Liver (tissue), 7 donors: ENCODE measurements at regions not wholly inside any gene's neighbourhood (a gene's known extent, or its start where the extent isn't known, plus 50 kb on each side); places are given as distances from the start of the nearest gene placed in this dataset.

Experiments
- DNase-seq: peaks from one replicate; pipeline ENCODE4 v3.0.0-alpha.2; 2017; ENCODE audit warnings: low spot score
- H3K27ac ChIP-seq, 2 donors: one replicate each; pipeline ENCODE4 v1.7.0; 2013; ENCODE audit warnings: inconsistent platforms in 2 of 2, low read length in 2 of 2, control low read depth in 1 of 2, low read depth in 1 of 2, mild to moderate bottlenecking in 1 of 2
- H3K27me3 ChIP-seq, 4 donors: one replicate each; pipeline versions ENCODE4 v1.6.1 to v1.7.0; 2013; ENCODE audit warnings: low read length in 3 of 4, inconsistent platforms in 1 of 4, mild to moderate bottlenecking in 1 of 4, moderate library complexity in 1 of 4; ENCODE audit not compliant: control insufficient read depth in 4 of 4, insufficient read depth in 4 of 4
- H3K36me3 ChIP-seq, 4 donors: one replicate each; pipeline versions ENCODE4 v1.6.1 to v1.7.0; 2013; ENCODE audit warnings: low read length in 3 of 4, mild to moderate bottlenecking in 3 of 4, low read depth in 1 of 4, moderate library complexity in 1 of 4; ENCODE audit not compliant: control insufficient read depth in 4 of 4, insufficient read depth in 3 of 4
- H3K4me1 ChIP-seq, 4 donors: one replicate each; pipeline versions ENCODE4 v1.6.1 to v1.7.0; 2013; ENCODE audit warnings: low read length in 3 of 4, mild to moderate bottlenecking in 3 of 4, moderate library complexity in 1 of 4; ENCODE audit not compliant: control insufficient read depth in 4 of 4, insufficient read depth in 4 of 4
- H3K4me3 ChIP-seq, 3 donors: one replicate each; pipeline versions ENCODE4 v1.6.1 to v1.7.0; 2013; ENCODE audit warnings: low read length in 3 of 3, control low read depth in 1 of 3, low read depth in 1 of 3, mild to moderate bottlenecking in 1 of 3
- H3K9ac ChIP-seq, 2 donors: one replicate each; pipeline ENCODE4 v1.7.0; 2013; ENCODE audit warnings: low read length in 2 of 2, mild to moderate bottlenecking in 2 of 2, moderate library complexity in 2 of 2, control low read depth in 1 of 2, low read depth in 1 of 2
- H3K9me3 ChIP-seq, 4 donors: one replicate each; pipeline versions ENCODE4 v1.6.1 to v1.7.0; 2013; ENCODE audit warnings: low read length in 3 of 4; ENCODE audit not compliant: control insufficient read depth in 4 of 4
- EGR1 ChIP-seq, 2 donors: IDR thresholded peaks; 2 replicates each; pipeline ENCODE4 v1.6.1; 2016 to 2018; ENCODE audit warnings: antibody characterized with exemption in 2 of 2, low read depth in 2 of 2
- FOXA1 ChIP-seq: IDR thresholded peaks from 2 replicates; pipeline ENCODE4 v1.6.1; 2016; ENCODE audit warnings: antibody characterized with exemption
- FOXA2 ChIP-seq: IDR thresholded peaks from 2 replicates; pipeline ENCODE4 v1.6.1; 2016; ENCODE audit warnings: antibody characterized with exemption
- GABPA ChIP-seq, 2 donors: IDR thresholded peaks in 1 of 2; conservative IDR thresholded peaks in 1 of 2; 2 replicates each; pipeline ENCODE4 v1.6.1; 2016; ENCODE audit warnings: antibody characterized with exemption in 2 of 2, mild to moderate bottlenecking in 1 of 2, moderate library complexity in 1 of 2
- HNF4A ChIP-seq, 2 donors: conservative IDR thresholded peaks; 2 replicates each; pipeline ENCODE4 v1.6.1; 2016; ENCODE audit warnings: antibody characterized with exemption in 2 of 2, mild to moderate bottlenecking in 2 of 2
- HNF4G ChIP-seq: IDR thresholded peaks from 2 replicates; pipeline ENCODE4 v1.6.1; 2016; ENCODE audit warnings: antibody characterized with exemption
- JUND ChIP-seq, 2 donors: IDR thresholded peaks; 2 replicates each; pipeline ENCODE4 v1.6.1; 2016; ENCODE audit warnings: antibody characterized with exemption in 2 of 2
- NR2F2 ChIP-seq: IDR thresholded peaks from 2 replicates; pipeline ENCODE4 v1.6.1; 2016; ENCODE audit warnings: antibody characterized with exemption
- RAD21 ChIP-seq, 2 donors: IDR thresholded peaks; 2 replicates each; pipeline ENCODE4 v1.6.1; 2016; ENCODE audit warnings: antibody characterized with exemption in 2 of 2, mild to moderate bottlenecking in 2 of 2
- RXRA ChIP-seq, 2 donors: IDR thresholded peaks; 2 replicates each; pipeline ENCODE4 v1.6.1; 2017 to 2018; ENCODE audit warnings: antibody characterized with exemption in 2 of 2, mild to moderate bottlenecking in 1 of 2
- SP1 ChIP-seq: IDR thresholded peaks from 2 replicates; pipeline ENCODE4 v1.6.1; 2018; ENCODE audit warnings: antibody characterized with exemption, mild to moderate bottlenecking
- TAF1 ChIP-seq: conservative IDR thresholded peaks from 2 replicates; pipeline ENCODE4 v1.6.1; 2016; ENCODE audit warnings: antibody characterized with exemption, mild to moderate bottlenecking
- YY1 ChIP-seq: IDR thresholded peaks from 2 replicates; pipeline ENCODE4 v1.6.1; 2016; ENCODE audit warnings: antibody characterized with exemption, mild to moderate bottlenecking
- WGBS: extraction: QIAGEN DNeasy Blood & Tissue Kit; methylation state at CpG from one replicate; pipeline ENCODE4 v1.1.7; 2013; 5-methylcytosine and 5-hydroxymethylcytosine counted together
- TF ChIP-seq, protein P1 (sequence below): IDR thresholded peaks from 2 replicates; pipeline ENCODE4 v1.6.1; 2016; ENCODE audit warnings: antibody characterized with exemption
- TF ChIP-seq, protein P2 (sequence below): IDR thresholded peaks from 2 replicates; pipeline ENCODE4 v1.6.1; 2016; ENCODE audit warnings: antibody characterized with exemption, mild to moderate bottlenecking
- TF ChIP-seq, protein P3 (sequence below): IDR thresholded peaks from 2 replicates; pipeline ENCODE4 v1.6.1; 2016; ENCODE audit warnings: antibody characterized with exemption
- TF ChIP-seq, protein P4 (sequence below): IDR thresholded peaks from 2 replicates; pipeline ENCODE4 v1.6.1; 2016; ENCODE audit warnings: antibody characterized with exemption
- donor health status: healthy.
- donor health status: healthy.
- donor health status: healthy.
- donor health status: healthy.

DNA sequence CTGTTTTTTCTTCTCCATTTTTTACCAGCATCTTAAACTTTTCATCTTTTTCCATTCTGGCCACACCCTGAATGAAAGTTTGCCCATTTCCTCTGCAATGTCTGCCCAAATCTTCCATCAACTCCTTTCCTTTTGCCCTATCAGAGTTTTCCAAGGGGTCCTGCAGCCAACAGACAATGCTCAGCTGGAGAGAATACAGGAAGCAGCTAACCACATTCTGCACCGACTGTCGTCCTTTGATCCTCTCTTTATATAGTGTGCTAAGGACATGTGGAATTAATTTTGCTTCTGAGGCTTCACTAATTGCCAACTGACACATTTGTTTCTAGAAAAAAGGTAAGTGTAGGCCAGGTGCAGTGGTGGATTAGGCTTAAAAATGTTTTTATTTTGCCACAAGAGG is 50.5 kb upstream of the DLX2 start:
- 42% methylated on average over 2 of the region's 2 CpGs for WGBS
- Histone ChIP-seq H3K27ac (no peak overlapping the region), H3K27me3 (peaks cover 0 to 8% (median 0%) of the 10 kb centered on the region in 4 donors), H3K9me3 (no peaks in the 10 kb centered on the region), H3K4me1 (no peaks in the 10 kb centered on the region), H3K9ac (no peak overlapping the region), H3K4me3 (no peak overlapping the region), H3K36me3 (no peaks in the 10 kb centered on the region)
- no peak for DNase-seq
- TF ChIP-seq HNF4G: no peak
- TF ChIP-seq RXRA (IDR thresholded peaks at IDR 0.05): no peak
- no peak for TF ChIP-seq YY1
- no peak for TF ChIP-seq NR2F2
- no peak for TF ChIP-seq RAD21 (IDR thresholded peaks at IDR 0.05)
- no peak for TF ChIP-seq GABPA (IDR thresholded peaks at IDR 0.05 in 1 of 2, conservative IDR thresholded peaks at IDR 0.05 in 1 of 2)
- TF ChIP-seq TAF1: no peak
- TF ChIP-seq, protein P1, sequence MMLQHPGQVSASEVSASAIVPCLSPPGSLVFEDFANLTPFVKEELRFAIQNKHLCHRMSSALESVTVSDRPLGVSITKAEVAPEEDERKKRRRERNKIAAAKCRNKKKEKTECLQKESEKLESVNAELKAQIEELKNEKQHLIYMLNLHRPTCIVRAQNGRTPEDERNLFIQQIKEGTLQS: no peak
- TF ChIP-seq EGR1 (IDR thresholded peaks at IDR 0.05; ENCODE audit: low read depth in 2 of 2): no peak
- TF ChIP-seq, protein P2, sequence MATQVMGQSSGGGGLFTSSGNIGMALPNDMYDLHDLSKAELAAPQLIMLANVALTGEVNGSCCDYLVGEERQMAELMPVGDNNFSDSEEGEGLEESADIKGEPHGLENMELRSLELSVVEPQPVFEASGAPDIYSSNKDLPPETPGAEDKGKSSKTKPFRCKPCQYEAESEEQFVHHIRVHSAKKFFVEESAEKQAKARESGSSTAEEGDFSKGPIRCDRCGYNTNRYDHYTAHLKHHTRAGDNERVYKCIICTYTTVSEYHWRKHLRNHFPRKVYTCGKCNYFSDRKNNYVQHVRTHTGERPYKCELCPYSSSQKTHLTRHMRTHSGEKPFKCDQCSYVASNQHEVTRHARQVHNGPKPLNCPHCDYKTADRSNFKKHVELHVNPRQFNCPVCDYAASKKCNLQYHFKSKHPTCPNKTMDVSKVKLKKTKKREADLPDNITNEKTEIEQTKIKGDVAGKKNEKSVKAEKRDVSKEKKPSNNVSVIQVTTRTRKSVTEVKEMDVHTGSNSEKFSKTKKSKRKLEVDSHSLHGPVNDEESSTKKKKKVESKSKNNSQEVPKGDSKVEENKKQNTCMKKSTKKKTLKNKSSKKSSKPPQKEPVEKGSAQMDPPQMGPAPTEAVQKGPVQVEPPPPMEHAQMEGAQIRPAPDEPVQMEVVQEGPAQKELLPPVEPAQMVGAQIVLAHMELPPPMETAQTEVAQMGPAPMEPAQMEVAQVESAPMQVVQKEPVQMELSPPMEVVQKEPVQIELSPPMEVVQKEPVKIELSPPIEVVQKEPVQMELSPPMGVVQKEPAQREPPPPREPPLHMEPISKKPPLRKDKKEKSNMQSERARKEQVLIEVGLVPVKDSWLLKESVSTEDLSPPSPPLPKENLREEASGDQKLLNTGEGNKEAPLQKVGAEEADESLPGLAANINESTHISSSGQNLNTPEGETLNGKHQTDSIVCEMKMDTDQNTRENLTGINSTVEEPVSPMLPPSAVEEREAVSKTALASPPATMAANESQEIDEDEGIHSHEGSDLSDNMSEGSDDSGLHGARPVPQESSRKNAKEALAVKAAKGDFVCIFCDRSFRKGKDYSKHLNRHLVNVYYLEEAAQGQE: no peak
- TF ChIP-seq, protein P3, sequence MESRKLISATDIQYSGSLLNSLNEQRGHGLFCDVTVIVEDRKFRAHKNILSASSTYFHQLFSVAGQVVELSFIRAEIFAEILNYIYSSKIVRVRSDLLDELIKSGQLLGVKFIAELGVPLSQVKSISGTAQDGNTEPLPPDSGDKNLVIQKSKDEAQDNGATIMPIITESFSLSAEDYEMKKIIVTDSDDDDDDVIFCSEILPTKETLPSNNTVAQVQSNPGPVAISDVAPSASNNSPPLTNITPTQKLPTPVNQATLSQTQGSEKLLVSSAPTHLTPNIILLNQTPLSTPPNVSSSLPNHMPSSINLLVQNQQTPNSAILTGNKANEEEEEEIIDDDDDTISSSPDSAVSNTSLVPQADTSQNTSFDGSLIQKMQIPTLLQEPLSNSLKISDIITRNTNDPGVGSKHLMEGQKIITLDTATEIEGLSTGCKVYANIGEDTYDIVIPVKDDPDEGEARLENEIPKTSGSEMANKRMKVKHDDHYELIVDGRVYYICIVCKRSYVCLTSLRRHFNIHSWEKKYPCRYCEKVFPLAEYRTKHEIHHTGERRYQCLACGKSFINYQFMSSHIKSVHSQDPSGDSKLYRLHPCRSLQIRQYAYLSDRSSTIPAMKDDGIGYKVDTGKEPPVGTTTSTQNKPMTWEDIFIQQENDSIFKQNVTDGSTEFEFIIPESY: no peak
- no peak for TF ChIP-seq SP1
- no peak for TF ChIP-seq JUND (IDR thresholded peaks at IDR 0.05)
- TF ChIP-seq HNF4A (conservative IDR thresholded peaks at IDR 0.05): no peak
- no peak for TF ChIP-seq FOXA1

DNA sequence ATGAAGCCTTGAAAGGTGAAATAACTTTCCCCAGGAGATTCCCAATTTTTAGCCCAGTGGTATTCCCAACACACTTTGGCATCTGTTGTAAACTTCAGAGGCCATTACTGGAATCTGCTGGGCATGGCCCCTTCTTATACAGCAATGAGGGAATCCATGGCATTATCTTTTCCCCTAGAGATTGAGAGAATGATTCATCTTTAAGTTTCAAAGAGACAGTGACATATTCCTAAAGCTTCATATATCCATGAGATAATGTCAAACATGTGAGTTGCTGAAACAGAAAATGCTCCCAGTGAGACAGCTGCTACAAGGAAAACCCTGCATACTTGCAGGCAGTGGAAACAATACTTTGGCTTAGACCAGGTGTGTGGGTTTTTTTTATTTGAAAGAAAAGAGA is 51.1 kb upstream of the DLX2 start:
- TF ChIP-seq, protein P3: no peak
- TF ChIP-seq GABPA (IDR thresholded peaks at IDR 0.05 in 1 of 2, conservative IDR thresholded peaks at IDR 0.05 in 1 of 2): no peak
- no peak for TF ChIP-seq HNF4G
- TF ChIP-seq, protein P4, sequence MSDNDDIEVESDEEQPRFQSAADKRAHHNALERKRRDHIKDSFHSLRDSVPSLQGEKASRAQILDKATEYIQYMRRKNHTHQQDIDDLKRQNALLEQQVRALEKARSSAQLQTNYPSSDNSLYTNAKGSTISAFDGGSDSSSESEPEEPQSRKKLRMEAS: no peak
- TF ChIP-seq FOXA2: no peak
- Histone ChIP-seq H3K9me3 (no peaks in the 10 kb centered on the region), H3K4me3 (no peak overlapping the region), H3K9ac (no peak overlapping the region), H3K36me3 (no peaks in the 10 kb centered on the region), H3K27ac (no peak overlapping the region), H3K27me3 (peaks cover 0 to 8% (median 0%) of the 10 kb centered on the region in 4 donors), H3K4me1 (no peaks in the 10 kb centered on the region)
- DNase-seq: no peak
